ENCODE measurements at regions not wholly inside any gene's neighbourhood (a gene's known extent, or its start where the extent isn't known, plus 50 kb on each side); places are given as distances from the start of the nearest gene placed in this dataset.

- H3K27me3 ChIP-seq, result no peaks in the 10 kb centered on the region
- TF ChIP-seq POLR2A (IDR thresholded peaks at IDR 0.05), result no peak
- no peak for TF ChIP-seq CTCF (IDR thresholded peaks at IDR 0.05)
- no peak overlapping the region for H3K4me3 ChIP-seq
- H3K9me3 ChIP-seq, result no peaks in the 10 kb centered on the region
- DNase-seq, result no peak
- no peaks in the 10 kb centered on the region for H3K4me1 ChIP-seq
- H3K27ac ChIP-seq, result no peak overlapping the region
- intact Hi-C loops (cut with DNase I), result no loop called here
- 81 to 82% methylated on average over 9 of the region's 9 CpGs for WGBS, 2 donors
- H3K36me3 ChIP-seq, result no peaks in the 10 kb centered on the region
Measured at GRCh38 chr16:77624085-77624484, 98.2 kb upstream of the NUDT7 start.

GRCh38 chr16:77636615-77637014, 85.7 kb upstream of the NUDT7 start:
- Histone ChIP-seq H3K4me3 (no peak overlapping the region), H3K4me1 (no peaks in the 10 kb centered on the region), H3K27ac (no peak overlapping the region), H3K9me3 (no peaks in the 10 kb centered on the region), H3K36me3 (no peaks in the 10 kb centered on the region), H3K27me3 (no peaks in the 10 kb centered on the region)
- 71 to 76% methylated on average over 3 of the region's 3 CpGs for WGBS, 2 donors
- intact Hi-C loops (cut with DNase I), result no loop called here
- no peak for TF ChIP-seq CTCF (IDR thresholded peaks at IDR 0.05)
- TF ChIP-seq POLR2A (IDR thresholded peaks at IDR 0.05), result no peak
- no peak for DNase-seq

- no peak for DNase-seq
- Histone ChIP-seq H3K27me3 (no peaks in the 10 kb centered on the region), H3K27ac (no peak overlapping the region), H3K4me1 (no peaks in the 10 kb centered on the region), H3K9me3 (no peaks in the 10 kb centered on the region), H3K36me3 (no peaks in the 10 kb centered on the region), H3K4me3 (no peak overlapping the region)
- intact Hi-C loops (cut with DNase I), result no loop called here
- whole genome bisulfite sequencing, 2 donors, result 47 to 64% methylated on average over 5 to 6 of the region's 6 CpGs
- no peak for TF ChIP-seq CTCF (IDR thresholded peaks at IDR 0.05)
Measured at GRCh38 chr16:77637940-77638339, 84.4 kb upstream of the NUDT7 start.

- TF ChIP-seq POLR2A (IDR thresholded peaks at IDR 0.05), result no peak
- TF ChIP-seq CTCF (IDR thresholded peaks at IDR 0.05), result no peak
- Histone ChIP-seq H3K27ac (no peak overlapping the region), H3K9me3 (no peaks in the 10 kb centered on the region), H3K4me3 (no peak overlapping the region), H3K27me3 (no peaks in the 10 kb centered on the region), H3K4me1 (no peaks in the 10 kb centered on the region), H3K36me3 (no peaks in the 10 kb centered on the region)
- 63 to 81% methylated on average over 5 of the region's 5 CpGs for WGBS, 2 donors
- intact Hi-C loops (cut with DNase I), result no loop called here
- no peak for DNase-seq
Measured at GRCh38 chr16:77643176-77643575, 79.1 kb upstream of the NUDT7 start.

GRCh38 chr16:77645764-77646163, 76.5 kb upstream of the NUDT7 start:
- Histone ChIP-seq H3K27ac (no peak overlapping the region), H3K4me3 (no peak overlapping the region), H3K36me3 (no peaks in the 10 kb centered on the region), H3K4me1 (no peaks in the 10 kb centered on the region), H3K27me3 (no peaks in the 10 kb centered on the region), H3K9me3 (no peaks in the 10 kb centered on the region)
- intact Hi-C loops (cut with DNase I), result no loop called here
- TF ChIP-seq POLR2A (IDR thresholded peaks at IDR 0.05) (no peak), CTCF (IDR thresholded peaks at IDR 0.05) (no peak)
- WGBS, 2 donors, result 65 to 70% methylated on average over 3 of the region's 3 CpGs
- DNase-seq, result no peak
